GM23248 (cell line): ENCODE measurements at regions not wholly inside any gene's neighbourhood (a gene's known extent, or its start where the extent isn't known, plus 50 kb on each side); places are given as distances from the start of the nearest gene placed in this dataset.

Source experiments
- EZH2 ChIP-seq: fragments of 200-600 bp; sonication (generic); IDR thresholded peaks from 2 replicates; pipeline ENCODE4 v1.6.1; 2018; ENCODE audit warnings: antibody characterized with exemption, mild to moderate bottlenecking; ENCODE audit not compliant: insufficient read depth, poor library complexity, severe bottlenecking
- EZH2phosphoT487 ChIP-seq: fragments of 200-600 bp; sonication (generic); IDR thresholded peaks from 2 replicates; pipeline ENCODE4 v1.6.1; 2018; ENCODE audit warnings: antibody characterized with exemption, moderate library complexity, mild to moderate bottlenecking, low read depth; ENCODE audit not compliant: insufficient read depth

- TF ChIP-seq EZH2 = no peak
- no peak for TF ChIP-seq EZH2phosphoT487
These were observed 59.0 kb upstream of the SLIT2 start for GRCh38 chr4:20192736-20193135.
